ENCODE measurements at regions not wholly inside any gene's neighbourhood (a gene's known extent, or its start where the extent isn't known, plus 50 kb on each side); places are given as distances from the start of the nearest gene placed in this dataset.

- no peak for DNase-seq (ENCODE audit: low read depth in 1 of 2, low spot score in 1 of 2)
- H3K4me3 ChIP-seq (replicated peaks; ENCODE audit: insufficient read depth, low read length) = no peak overlapping the region
- TF ChIP-seq SPI1 (IDR thresholded peaks at IDR 0.05; ENCODE audit: borderline replicate concordance, low read depth) = no peak
- TF ChIP-seq, protein P1, sequence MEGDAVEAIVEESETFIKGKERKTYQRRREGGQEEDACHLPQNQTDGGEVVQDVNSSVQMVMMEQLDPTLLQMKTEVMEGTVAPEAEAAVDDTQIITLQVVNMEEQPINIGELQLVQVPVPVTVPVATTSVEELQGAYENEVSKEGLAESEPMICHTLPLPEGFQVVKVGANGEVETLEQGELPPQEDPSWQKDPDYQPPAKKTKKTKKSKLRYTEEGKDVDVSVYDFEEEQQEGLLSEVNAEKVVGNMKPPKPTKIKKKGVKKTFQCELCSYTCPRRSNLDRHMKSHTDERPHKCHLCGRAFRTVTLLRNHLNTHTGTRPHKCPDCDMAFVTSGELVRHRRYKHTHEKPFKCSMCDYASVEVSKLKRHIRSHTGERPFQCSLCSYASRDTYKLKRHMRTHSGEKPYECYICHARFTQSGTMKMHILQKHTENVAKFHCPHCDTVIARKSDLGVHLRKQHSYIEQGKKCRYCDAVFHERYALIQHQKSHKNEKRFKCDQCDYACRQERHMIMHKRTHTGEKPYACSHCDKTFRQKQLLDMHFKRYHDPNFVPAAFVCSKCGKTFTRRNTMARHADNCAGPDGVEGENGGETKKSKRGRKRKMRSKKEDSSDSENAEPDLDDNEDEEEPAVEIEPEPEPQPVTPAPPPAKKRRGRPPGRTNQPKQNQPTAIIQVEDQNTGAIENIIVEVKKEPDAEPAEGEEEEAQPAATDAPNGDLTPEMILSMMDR (IDR thresholded peaks at IDR 0.05; ENCODE audit: insufficient read depth, low read length) = no peak
- no peak for TF ChIP-seq POLR2AphosphoS5 (IDR thresholded peaks at IDR 0.05; ENCODE audit: low read depth)
- TF ChIP-seq REST (IDR thresholded peaks at IDR 0.05; ENCODE audit: insufficient replicate concordance, low read depth) = no peak
- no peak for TF ChIP-seq GABPA (IDR thresholded peaks at IDR 0.05; ENCODE audit: low read depth)
- no peak overlapping the region for H3K27ac ChIP-seq (replicated peaks)
- no peaks in the 10 kb centered on the region for H3K27me3 ChIP-seq (ENCODE audit: insufficient read depth, poor library complexity, severe bottlenecking)
Measured at GRCh38 chr2:228526687-228527086, 345.2 kb upstream of the SPHKAP start.

DNA sequence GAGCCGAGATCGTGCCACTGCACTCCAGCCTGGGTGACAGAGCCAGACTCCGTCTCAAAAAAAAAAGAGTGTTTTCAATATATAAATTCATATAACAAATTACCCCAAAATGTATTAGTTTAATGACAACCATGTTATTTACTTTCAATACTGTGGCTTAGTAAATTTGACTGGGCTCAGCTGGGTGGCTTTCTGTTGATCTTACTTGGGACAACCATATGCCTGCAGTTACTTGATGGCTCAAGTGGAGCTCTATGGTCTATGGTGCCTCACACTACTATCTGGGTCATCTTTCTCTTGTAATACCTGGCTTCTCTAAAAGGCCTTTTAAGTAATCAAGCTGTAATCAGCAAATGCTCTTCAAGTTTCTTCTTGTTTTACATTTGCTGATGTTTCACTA is 341.5 kb upstream of the SPHKAP start:
- Histone ChIP-seq H3K27ac (replicated peaks) (no peak overlapping the region), H3K27me3 (ENCODE audit: insufficient read depth, poor library complexity, severe bottlenecking) (no peaks in the 10 kb centered on the region), H3K4me3 (replicated peaks; ENCODE audit: insufficient read depth, low read length) (no peak overlapping the region)
- DNase-seq (ENCODE audit: low read depth in 1 of 2, low spot score in 1 of 2) = no peak
- TF ChIP-seq, protein P1 (IDR thresholded peaks at IDR 0.05; ENCODE audit: insufficient read depth, low read length) = no peak
- TF ChIP-seq REST (IDR thresholded peaks at IDR 0.05; ENCODE audit: insufficient replicate concordance, low read depth) (no peak), GABPA (IDR thresholded peaks at IDR 0.05; ENCODE audit: low read depth) (no peak), POLR2AphosphoS5 (IDR thresholded peaks at IDR 0.05; ENCODE audit: low read depth) (no peak)

- Histone ChIP-seq H3K27me3 (ENCODE audit: insufficient read depth, poor library complexity, severe bottlenecking) (no peaks in the 10 kb centered on the region), H3K4me3 (replicated peaks; ENCODE audit: insufficient read depth, low read length) (no peak overlapping the region), H3K27ac (replicated peaks) (no peak overlapping the region)
- TF ChIP-seq POLR2AphosphoS5 (IDR thresholded peaks at IDR 0.05; ENCODE audit: low read depth) (no peak), GABPA (IDR thresholded peaks at IDR 0.05; ENCODE audit: low read depth) (no peak)
- no peak for DNase-seq (ENCODE audit: low read depth in 1 of 2, low spot score in 1 of 2)
Measured at GRCh38 chr2:228522276-228522675, 340.8 kb upstream of the SPHKAP start.

DNA sequence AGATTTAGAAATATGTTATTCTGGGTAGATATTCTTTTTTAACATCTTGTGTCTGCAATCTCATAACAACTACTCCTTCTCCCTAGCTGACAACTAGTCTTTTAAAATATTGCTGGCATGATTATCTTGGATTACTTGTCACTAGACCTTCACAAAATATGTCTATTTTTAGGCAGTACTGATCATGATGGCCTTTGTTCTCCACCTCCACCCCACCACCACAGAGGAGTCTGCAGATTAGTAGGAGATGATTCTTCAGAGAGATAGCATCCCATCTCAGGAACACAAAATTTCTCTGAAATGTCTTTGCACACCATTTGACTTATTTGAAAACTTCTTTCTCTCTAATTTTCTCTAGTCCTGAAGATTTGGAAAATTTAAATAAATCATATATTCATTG is 338.1 kb upstream of the SPHKAP start:
- DNase-seq (ENCODE audit: low read depth in 1 of 2, low spot score in 1 of 2) = no peak
- no peak overlapping the region for H3K4me3 ChIP-seq (replicated peaks; ENCODE audit: insufficient read depth, low read length)
- no peak for TF ChIP-seq REST (IDR thresholded peaks at IDR 0.05; ENCODE audit: insufficient replicate concordance, low read depth)
- TF ChIP-seq, protein P1 (IDR thresholded peaks at IDR 0.05; ENCODE audit: insufficient read depth, low read length) = no peak
- TF ChIP-seq GABPA (IDR thresholded peaks at IDR 0.05; ENCODE audit: low read depth) = no peak
- TF ChIP-seq POLR2AphosphoS5 (IDR thresholded peaks at IDR 0.05; ENCODE audit: low read depth) = no peak
- no peak for TF ChIP-seq SPI1 (IDR thresholded peaks at IDR 0.05; ENCODE audit: borderline replicate concordance, low read depth)
- H3K27ac ChIP-seq (replicated peaks) = no peak overlapping the region
- no peaks in the 10 kb centered on the region for H3K27me3 ChIP-seq (ENCODE audit: insufficient read depth, poor library complexity, severe bottlenecking)

Measured in HL-60 (cell line).